Activated naive CD4-positive, alpha-beta T cell treated with anti-CD3 and anti-CD28 coated beads, Interleukin-2, amount 50 U/mL, for 72 hours (primary cell): ENCODE measurements at regions not wholly inside any gene's neighbourhood (a gene's known extent, or its start where the extent isn't known, plus 50 kb on each side); places are given as distances from the start of the nearest gene placed in this dataset.

Source experiments
- ATAC-seq, 2 donors: fragments of 150-1000 bp; cut with Tn5 transposase; 2 replicates each; pipeline ENCODE4 v1.10.0; 2021; ENCODE audit warnings: mild to moderate bottlenecking in 2 of 2, moderate library complexity in 2 of 2
- DNase-seq, 2 donors: peaks; one replicate each; pipeline ENCODE4 v3.0.0; 2021 to 2022; ENCODE audit warnings: low spot score in 2 of 2
- H3K27ac Mint-ChIP-seq, 2 donors: one replicate each; pipeline ENCODE4 v1.8.0; 2022; ENCODE audit warnings: mild to moderate bottlenecking in 2 of 2, mixed read lengths in 2 of 2
- H3K36me3 Mint-ChIP-seq, 2 donors: one replicate each; pipeline ENCODE4 v1.8.0; 2022; ENCODE audit warnings: mixed read lengths in 2 of 2
- H3K9me3 Mint-ChIP-seq, 2 donors: one replicate each; pipeline ENCODE4 v1.8.0; 2022; ENCODE audit warnings: mixed read lengths in 2 of 2

- H3K9me3 Mint-ChIP-seq: peaks cover 21 to 23% of the 10 kb centered on the region in 2 donors
- H3K36me3 Mint-ChIP-seq: no peaks in the 10 kb centered on the region
- H3K27ac Mint-ChIP-seq: no peak overlapping the region
- DNase-seq (no peak), ATAC-seq (no peak)
Measured at GRCh38 chr5:144844086-144844485, 673.4 kb downstream of the KCTD16 start.

GRCh38 chr5:144832416-144832815, 661.7 kb downstream of the KCTD16 start:
- ATAC-seq (no peak), DNase-seq (no peak)
- peaks cover 0 to 8% of the 10 kb centered on the region in 2 donors for H3K36me3 Mint-ChIP-seq
- no peak overlapping the region for H3K27ac Mint-ChIP-seq
- peaks cover 15 to 20% of the 10 kb centered on the region in 2 donors for H3K9me3 Mint-ChIP-seq

- Mint-ChIP-seq H3K9me3 (peaks cover 15 to 16% of the 10 kb centered on the region in 2 donors), H3K36me3 (peaks cover 0 to 8% of the 10 kb centered on the region in 2 donors), H3K27ac (no peak overlapping the region)
- ATAC-seq: no peak
- DNase-seq: no peak
Measured at GRCh38 chr5:144831650-144832049, 661.0 kb downstream of the KCTD16 start.

GRCh38 chr5:144822503-144822902, 651.8 kb downstream of the KCTD16 start:
- no peak overlapping the region for H3K27ac Mint-ChIP-seq
- no peak for DNase-seq
- peaks cover 3 to 5% of the 10 kb centered on the region in 2 donors for H3K9me3 Mint-ChIP-seq
- H3K36me3 Mint-ChIP-seq: no peaks in the 10 kb centered on the region
- no peak for ATAC-seq

- no peak for DNase-seq
- Mint-ChIP-seq H3K9me3 (peaks cover 5 to 10% of the 10 kb centered on the region in 2 donors), H3K36me3 (no peaks in the 10 kb centered on the region), H3K27ac (no peak overlapping the region)
- ATAC-seq: no peak
Measured at GRCh38 chr5:144820278-144820677, 649.6 kb downstream of the KCTD16 start.

- Mint-ChIP-seq H3K36me3 (no peaks in the 10 kb centered on the region), H3K9me3 (peaks cover 5 to 15% of the 10 kb centered on the region in 2 donors)
- ATAC-seq: no peak
Measured at GRCh38 chr5:144815131-144815530, 644.5 kb downstream of the KCTD16 start.

GRCh38 chr5:144812763-144813162, 642.1 kb downstream of the KCTD16 start:
- H3K36me3 Mint-ChIP-seq: no peaks in the 10 kb centered on the region
- no peak overlapping the region for H3K27ac Mint-ChIP-seq
- peaks cover 5 to 15% of the 10 kb centered on the region in 2 donors for H3K9me3 Mint-ChIP-seq
- no peak for DNase-seq
- ATAC-seq: no peak

More at GRCh38 chr5:144815131-144815530, 644.5 kb downstream of the KCTD16 start:
- H3K27ac Mint-ChIP-seq: no peak overlapping the region
- no peak for DNase-seq

GRCh38 chr5:144800169-144800568, 629.5 kb downstream of the KCTD16 start:
- Mint-ChIP-seq H3K9me3 (peaks cover 0 to 4% of the 10 kb centered on the region in 2 donors), H3K36me3 (no peaks in the 10 kb centered on the region), H3K27ac (no peak overlapping the region)
- no peak for ATAC-seq
- DNase-seq: no peak

- peaks cover 8 to 12% of the 10 kb centered on the region in 2 donors for H3K9me3 Mint-ChIP-seq
- H3K27ac Mint-ChIP-seq: no peak overlapping the region
Measured at GRCh38 chr5:144798595-144798994, 627.9 kb downstream of the KCTD16 start.

GRCh38 chr5:144794922-144795321, 624.2 kb downstream of the KCTD16 start:
- H3K9me3 Mint-ChIP-seq: peaks cover 10 to 29% of the 10 kb centered on the region in 2 donors
- no peak overlapping the region for H3K27ac Mint-ChIP-seq
- H3K36me3 Mint-ChIP-seq: peaks cover 0 to 7% of the 10 kb centered on the region in 2 donors
- DNase-seq: no peak
- ATAC-seq: no peak

More at GRCh38 chr5:144798595-144798994, 627.9 kb downstream of the KCTD16 start:
- H3K36me3 Mint-ChIP-seq: peaks cover 0 to 7% of the 10 kb centered on the region in 2 donors
- DNase-seq: no peak
- ATAC-seq: no peak

GRCh38 chr5:144788556-144788955, 617.9 kb downstream of the KCTD16 start:
- no peak for ATAC-seq
- H3K27ac Mint-ChIP-seq: no peak overlapping the region
- no peaks in the 10 kb centered on the region for H3K36me3 Mint-ChIP-seq

GRCh38 chr5:144788046-144788445, 617.4 kb downstream of the KCTD16 start:
- DNase-seq: no peak
- ATAC-seq: no peak
- Mint-ChIP-seq H3K9me3 (peaks cover 8 to 28% of the 10 kb centered on the region in 2 donors), H3K36me3 (no peaks in the 10 kb centered on the region), H3K27ac (no peak overlapping the region)

More at GRCh38 chr5:144788556-144788955, 617.9 kb downstream of the KCTD16 start:
- H3K9me3 Mint-ChIP-seq: peaks cover 8 to 32% of the 10 kb centered on the region in 2 donors
- no peak for DNase-seq

GRCh38 chr5:144779368-144779767, 608.7 kb downstream of the KCTD16 start:
- no peak for ATAC-seq
- H3K36me3 Mint-ChIP-seq: no peaks in the 10 kb centered on the region
- DNase-seq: no peak

GRCh38 chr5:144778561-144778960, 607.9 kb downstream of the KCTD16 start:
- ATAC-seq: no peak
- no peak for DNase-seq
- H3K9me3 Mint-ChIP-seq: peaks cover 0 to 14% of the 10 kb centered on the region in 2 donors
- H3K27ac Mint-ChIP-seq: no peak overlapping the region
- H3K36me3 Mint-ChIP-seq: no peaks in the 10 kb centered on the region

More at GRCh38 chr5:144779368-144779767, 608.7 kb downstream of the KCTD16 start:
- no peak overlapping the region for H3K27ac Mint-ChIP-seq
- peaks cover 4 to 17% of the 10 kb centered on the region in 2 donors for H3K9me3 Mint-ChIP-seq

- Mint-ChIP-seq H3K36me3 (no peaks in the 10 kb centered on the region), H3K27ac (no peak overlapping the region), H3K9me3 (peaks cover 4 to 5% of the 10 kb centered on the region in 2 donors)
- DNase-seq: no peak
- ATAC-seq: no peak
Measured at GRCh38 chr5:144774197-144774596, 603.5 kb downstream of the KCTD16 start.

GRCh38 chr5:144773628-144774027, 603.0 kb downstream of the KCTD16 start:
- peaks cover 4 to 5% of the 10 kb centered on the region in 2 donors for H3K9me3 Mint-ChIP-seq

GRCh38 chr5:144771802-144772201, 601.1 kb downstream of the KCTD16 start:
- Mint-ChIP-seq H3K36me3 (no peaks in the 10 kb centered on the region), H3K9me3 (peaks cover 4 to 5% of the 10 kb centered on the region in 2 donors), H3K27ac (no peak overlapping the region)
- DNase-seq: no peak
- ATAC-seq: no peak

More at GRCh38 chr5:144773628-144774027, 603.0 kb downstream of the KCTD16 start:
- H3K27ac Mint-ChIP-seq: no peak overlapping the region
- H3K36me3 Mint-ChIP-seq: no peaks in the 10 kb centered on the region
- DNase-seq (no peak), ATAC-seq (no peak)

GRCh38 chr5:144742361-144742760, 571.7 kb downstream of the KCTD16 start:
- H3K36me3 Mint-ChIP-seq: peaks cover 0 to 7% of the 10 kb centered on the region in 2 donors
- no peak overlapping the region for H3K27ac Mint-ChIP-seq
- DNase-seq (no peak), ATAC-seq (no peak)
- peaks cover 14 to 21% of the 10 kb centered on the region in 2 donors for H3K9me3 Mint-ChIP-seq
